Stimulated activated CD8-positive, alpha-beta memory T cell treated with anti-CD3 and anti-CD28 coated beads, Interleukin-2, amount 100 ng/mL, for 48 hours (primary cell): ENCODE measurements at regions not wholly inside any gene's neighbourhood (a gene's known extent, or its start where the extent isn't known, plus 50 kb on each side); places are given as distances from the start of the nearest gene placed in this dataset.
"Not testable (repeated sequence)": the region's sequence is repeated elsewhere in the genome, so short reads cannot be mapped to it uniquely, and the experiment has no call there.

Experiments
- DNase-seq, 2 donors: peaks; one replicate each; pipeline ENCODE4 v3.0.0-alpha.2; 2020; ENCODE audit warnings: low read depth in 2 of 2

GRCh38 chrX:122047261-122047660 is 999.9 kb downstream of the GLUD2 start:
- DNase-seq = no peak

GRCh38 chrX:122055460-122055859 is 1008.0 kb downstream of the GLUD2 start:
- DNase-seq = no peak

- no peak for DNase-seq
These were observed 1008.7 kb downstream of the GLUD2 start for GRCh38 chrX:122055979-122056715.

GRCh38 chrX:122076241-122076640 is 1028.8 kb downstream of the GLUD2 start:
- DNase-seq = no peak

- DNase-seq = no peak
These were observed 1030.7 kb downstream of the GLUD2 start for GRCh38 chrX:122078079-122078478.

GRCh38 chrX:122087341-122087740 is 1039.9 kb downstream of the GLUD2 start:
- DNase-seq = no peak

- no peak for DNase-seq
These were observed 1044.2 kb downstream of the GLUD2 start for GRCh38 chrX:122091571-122091970.

- no peak for DNase-seq
These were observed 1045.0 kb downstream of the GLUD2 start for GRCh38 chrX:122092360-122092759.

GRCh38 chrX:122092978-122093377 is 1045.6 kb downstream of the GLUD2 start:
- no peak for DNase-seq

GRCh38 chrX:122094611-122095010 is 1047.2 kb downstream of the GLUD2 start:
- DNase-seq = no peak

GRCh38 chrX:122113376-122113775 is 1066.0 kb downstream of the GLUD2 start:
- DNase-seq = no peak

- DNase-seq = no peak
These were observed 1066.5 kb downstream of the GLUD2 start for GRCh38 chrX:122113896-122114295.

- no peak for DNase-seq
These were observed 1068.2 kb downstream of the GLUD2 start for GRCh38 chrX:122115604-122116003.

GRCh38 chrX:122119361-122119760 is 1064.7 kb upstream of the GRIA3 start:
- DNase-seq = no peak

GRCh38 chrX:122122274-122122673 is 1061.8 kb upstream of the GRIA3 start:
- DNase-seq = no peak

- DNase-seq = no peak
These were observed 1050.6 kb upstream of the GRIA3 start for GRCh38 chrX:122133478-122133877.

- no peak for DNase-seq
These were observed 1049.8 kb upstream of the GRIA3 start for GRCh38 chrX:122134291-122134690.

- DNase-seq = no peak
These were observed 1049.0 kb upstream of the GRIA3 start for GRCh38 chrX:122135070-122135469.

GRCh38 chrX:122140219-122140618 is 1043.9 kb upstream of the GRIA3 start:
- DNase-seq = not testable (repeated sequence)

- DNase-seq = no peak
These were observed 1030.1 kb upstream of the GRIA3 start for GRCh38 chrX:122154019-122154418.

GRCh38 chrX:122168241-122168640 is 1015.8 kb upstream of the GRIA3 start:
- no peak for DNase-seq

GRCh38 chrX:122184791-122185190 is 999.3 kb upstream of the GRIA3 start:
- no peak for DNase-seq

- no peak for DNase-seq
These were observed 996.9 kb upstream of the GRIA3 start for GRCh38 chrX:122187069-122187713.

GRCh38 chrX:122188751-122189150 is 995.3 kb upstream of the GRIA3 start:
- no peak for DNase-seq
